GM18870 (cell line): ENCODE measurements at regions not wholly inside any gene's neighbourhood (a gene's known extent, or its start where the extent isn't known, plus 50 kb on each side); places are given as distances from the start of the nearest gene placed in this dataset.
"Not testable (repeated sequence)": the region's sequence is repeated elsewhere in the genome, so short reads cannot be mapped to it uniquely, and the experiment has no call there.

Experiments
- ATAC-seq: cut with Tn5 transposase; IDR thresholded peaks from one replicate; pipeline ENCODE4 v1.9.1; 2021; ENCODE audit warnings: moderate library complexity; ENCODE audit not compliant: unreplicated experiment

- ATAC-seq = no peak
These were observed 51.3 kb upstream of the LARGE1 start for GRCh38 chr22:33971561-33971961.

GRCh38 chr22:33975841-33976240 is 55.6 kb upstream of the LARGE1 start:
- ATAC-seq = no peak

- no peak for ATAC-seq
These were observed 63.3 kb upstream of the LARGE1 start for GRCh38 chr22:33983558-33983957.

GRCh38 chr22:33984211-33984610 is 63.9 kb upstream of the LARGE1 start:
- no peak for ATAC-seq

DNA sequence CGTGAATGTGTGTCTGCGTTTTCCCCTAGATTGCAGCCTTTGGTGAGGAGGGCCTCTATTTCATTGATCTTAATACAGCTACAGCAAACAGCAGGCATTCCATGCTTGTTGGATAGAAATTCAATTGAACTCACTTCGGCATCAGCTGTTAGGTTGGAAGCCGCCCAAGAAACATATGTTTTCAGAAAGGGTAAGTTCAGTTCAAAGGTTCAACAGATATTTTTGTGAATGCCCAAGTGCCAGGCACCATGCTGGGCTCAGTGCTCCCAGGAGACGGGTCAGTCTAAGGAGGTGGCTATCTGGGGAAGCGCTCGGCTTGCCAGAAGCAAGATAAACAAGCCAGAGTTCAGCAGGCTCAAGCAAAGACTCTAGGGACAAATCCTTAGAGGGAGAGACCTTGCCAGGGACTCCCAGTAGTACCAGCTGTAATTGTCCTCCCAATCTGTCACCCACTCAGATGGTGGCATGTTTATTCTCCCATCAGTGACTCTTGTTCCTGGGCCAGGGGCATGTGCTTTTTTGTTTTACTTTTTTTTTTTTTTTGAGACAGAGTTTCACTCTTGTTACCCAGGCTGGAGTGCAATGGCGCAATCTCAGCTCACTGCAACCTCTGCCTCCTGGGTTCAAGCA is 64.5 kb upstream of the LARGE1 start:
- no peak for ATAC-seq

DNA sequence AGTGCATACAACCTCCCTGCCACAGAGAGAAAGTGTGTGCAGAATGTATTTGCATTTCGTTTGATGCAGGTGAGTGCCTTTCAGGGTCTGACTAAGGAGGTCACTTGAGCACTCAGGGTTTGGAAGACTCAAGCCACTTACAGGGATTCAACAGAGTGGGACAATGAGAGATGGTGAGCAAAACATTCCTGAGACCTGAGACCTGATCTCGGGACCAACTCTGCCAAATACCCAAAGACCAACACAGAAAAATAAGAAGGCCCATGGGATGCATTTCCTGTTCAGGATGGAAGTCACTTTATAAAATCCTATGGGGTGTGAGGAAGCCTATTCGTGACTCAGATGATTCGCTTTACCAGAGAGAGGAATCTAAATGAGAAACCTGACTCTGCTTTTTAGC is 65.2 kb upstream of the LARGE1 start:
- no peak for ATAC-seq

GRCh38 chr22:33986167-33986771 is 66.0 kb upstream of the LARGE1 start:
- no peak for ATAC-seq

DNA sequence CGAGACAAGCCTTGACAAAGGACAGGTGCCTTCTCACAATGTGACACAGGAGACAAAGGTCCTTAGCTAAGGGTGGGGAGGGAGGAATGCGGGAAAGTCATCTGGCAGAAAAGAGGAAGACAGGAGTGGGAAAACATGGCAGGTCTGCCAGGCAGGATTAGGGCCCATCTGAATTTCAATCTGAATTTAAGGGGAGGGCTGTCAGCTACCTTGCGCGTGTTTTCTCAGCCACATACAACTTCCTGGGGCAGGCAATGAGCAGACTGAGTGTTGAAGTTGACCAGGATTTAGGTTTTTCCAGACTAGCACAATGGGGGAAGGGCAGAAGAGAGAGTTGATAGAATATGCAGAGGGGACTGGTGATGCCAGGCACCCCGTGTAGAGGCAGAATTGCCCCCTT is 66.7 kb upstream of the LARGE1 start:
- ATAC-seq = no peak

DNA sequence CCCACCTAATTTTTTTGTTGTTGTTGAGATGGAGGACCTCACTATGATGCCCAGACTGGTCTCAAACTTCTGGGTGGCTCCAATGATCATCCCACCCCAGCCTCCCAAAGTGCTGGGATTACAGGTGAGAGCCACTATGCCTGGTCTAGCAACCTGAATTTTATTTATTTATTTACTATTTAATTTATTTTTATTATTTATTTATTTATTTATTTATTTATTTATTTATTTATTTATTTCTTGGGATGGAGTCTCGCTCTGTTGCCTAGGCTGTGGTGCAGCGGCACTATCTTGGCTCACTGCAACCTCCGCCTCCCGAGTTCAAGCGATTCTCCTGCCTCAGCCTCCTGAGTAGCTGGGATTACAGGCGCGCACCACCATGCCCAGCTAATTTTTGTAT is 69.0 kb upstream of the LARGE1 start:
- ATAC-seq = not testable (repeated sequence)

DNA sequence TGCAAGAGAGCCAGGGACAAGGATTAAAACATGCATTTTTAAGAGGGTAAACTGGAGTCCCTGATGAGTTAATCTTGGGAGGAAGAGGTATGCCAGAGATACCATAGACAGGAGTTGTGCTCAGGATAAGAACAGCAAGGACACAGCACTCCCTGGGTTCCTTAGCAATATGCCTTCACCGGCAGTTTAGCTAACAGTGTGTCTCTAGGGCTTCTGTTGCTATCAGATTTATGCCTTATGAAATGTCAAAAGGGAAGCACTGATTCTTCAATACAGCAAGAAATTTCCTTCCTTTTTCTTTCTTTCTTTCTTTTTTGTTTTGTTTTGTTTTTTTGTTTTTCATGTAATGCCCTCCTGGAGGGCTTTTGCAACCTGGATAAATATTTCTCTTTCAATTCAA is 71.3 kb upstream of the LARGE1 start:
- no peak for ATAC-seq

DNA sequence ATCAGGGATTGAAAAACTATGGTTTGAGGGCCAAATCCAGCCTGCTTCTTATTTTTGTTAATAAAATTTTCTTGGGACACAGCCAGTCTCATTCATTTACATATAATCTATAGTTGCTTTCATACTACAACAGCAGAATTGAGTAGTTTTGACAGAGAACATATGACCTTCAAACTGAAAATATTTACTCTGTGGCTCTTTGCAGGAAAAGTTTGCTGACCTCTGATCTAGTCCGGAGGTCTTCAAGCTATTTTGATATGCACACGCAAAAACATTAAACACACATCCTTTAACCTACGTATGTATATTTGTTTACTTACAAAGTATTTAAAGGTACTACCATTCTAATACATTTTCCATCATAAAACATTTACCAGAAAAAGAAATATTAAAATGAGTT is 76.5 kb upstream of the LARGE1 start:
- no peak for ATAC-seq

GRCh38 chr22:34000879-34001526 is 80.7 kb upstream of the LARGE1 start:
- ATAC-seq = no peak

DNA sequence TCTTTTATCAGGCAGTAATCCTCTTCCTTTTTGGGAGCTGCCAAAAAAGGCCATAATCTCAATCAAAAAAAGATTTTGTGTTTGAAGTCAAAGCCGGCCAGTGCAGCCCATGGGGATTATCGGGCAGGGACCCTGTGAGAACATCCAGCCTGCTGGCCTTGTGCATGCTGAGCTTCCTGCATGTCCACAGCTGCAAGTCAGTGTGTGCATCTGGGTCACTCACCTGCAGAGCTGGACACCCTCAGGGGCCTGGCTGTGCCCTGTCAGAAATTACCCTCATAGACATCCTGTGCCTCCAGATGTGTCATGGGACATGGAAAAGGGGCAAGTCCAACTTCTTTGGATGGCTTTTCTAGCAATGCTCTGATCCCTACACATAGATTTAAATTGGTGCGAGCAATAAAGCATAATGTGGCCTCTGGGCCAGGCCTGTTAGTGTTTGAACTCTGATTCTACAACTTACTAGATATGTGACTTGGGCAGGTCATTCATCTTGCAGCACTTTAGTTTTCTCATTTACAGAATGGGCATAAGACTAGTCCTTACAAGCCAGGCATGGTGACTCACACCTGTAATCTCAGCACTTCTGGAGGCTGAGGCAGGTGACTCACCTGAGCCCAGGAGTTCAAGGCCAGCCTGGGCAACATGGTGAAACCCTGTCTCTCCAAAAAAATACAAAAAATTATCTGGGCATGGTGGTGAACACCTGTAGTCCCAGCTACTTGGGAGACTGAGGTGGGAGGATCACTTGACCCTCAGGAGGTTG is 81.6 kb upstream of the LARGE1 start:
- no peak for ATAC-seq

DNA sequence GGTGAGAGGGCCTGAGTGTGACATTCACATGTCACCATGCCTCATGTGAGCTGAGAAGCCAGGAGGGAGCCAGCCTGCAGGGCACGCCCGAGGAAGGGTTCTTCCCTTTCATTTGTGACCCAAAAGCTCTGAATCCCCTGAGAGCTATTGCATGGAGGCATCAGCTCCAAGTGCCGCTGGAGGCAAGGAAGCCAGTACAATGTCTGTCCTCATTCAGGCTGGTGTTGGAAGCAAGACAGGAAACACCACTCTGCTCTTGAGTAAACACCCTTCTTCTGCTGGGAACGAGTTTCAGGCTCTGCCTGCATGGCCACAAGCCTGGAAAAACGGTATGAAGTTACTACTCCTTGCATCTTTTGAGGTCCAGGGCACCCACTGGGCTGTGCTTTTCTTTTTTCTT is 83.8 kb upstream of the LARGE1 start:
- no peak for ATAC-seq

DNA sequence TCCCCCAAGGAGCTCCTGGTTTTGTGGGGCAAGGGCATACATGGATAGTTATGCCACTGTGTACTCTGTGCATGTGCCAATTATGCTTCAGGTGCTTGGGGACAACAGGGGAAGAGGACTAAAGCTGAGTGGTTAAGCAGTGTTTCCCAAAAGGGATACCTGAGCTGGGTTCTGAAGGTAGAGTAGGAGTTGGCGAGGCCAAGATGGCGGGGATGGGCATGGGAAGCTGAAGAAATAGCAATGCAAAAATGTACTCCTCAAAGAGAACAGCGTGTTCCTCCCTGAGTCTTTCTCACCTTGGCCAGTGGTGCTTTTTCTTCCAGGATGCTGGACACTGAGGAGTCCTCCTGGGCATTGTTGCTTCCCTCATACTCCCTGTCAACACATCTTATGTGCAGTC is 90.0 kb upstream of the LARGE1 start:
- no peak for ATAC-seq

- ATAC-seq = no peak
These were observed 95.4 kb upstream of the LARGE1 start for GRCh38 chr22:34015642-34016041.

DNA sequence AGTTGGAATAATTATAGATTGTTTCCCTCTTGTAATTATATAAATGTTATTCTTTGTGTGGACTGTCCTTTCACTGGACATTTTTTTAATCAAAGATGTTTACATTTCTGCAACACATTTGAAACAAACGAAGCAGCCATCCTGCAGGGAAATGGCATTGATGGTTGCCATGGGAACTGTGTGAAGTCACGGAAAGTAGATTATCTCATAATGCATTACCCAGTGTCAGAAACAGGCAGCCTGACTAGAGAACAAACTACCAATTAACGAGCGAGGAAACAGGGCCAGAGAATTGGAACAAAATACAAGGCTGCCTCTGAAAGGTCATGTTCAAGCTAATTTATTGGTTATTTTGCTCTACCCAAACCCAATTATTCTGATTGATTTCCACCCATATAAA is 96.9 kb upstream of the LARGE1 start:
- no peak for ATAC-seq

DNA sequence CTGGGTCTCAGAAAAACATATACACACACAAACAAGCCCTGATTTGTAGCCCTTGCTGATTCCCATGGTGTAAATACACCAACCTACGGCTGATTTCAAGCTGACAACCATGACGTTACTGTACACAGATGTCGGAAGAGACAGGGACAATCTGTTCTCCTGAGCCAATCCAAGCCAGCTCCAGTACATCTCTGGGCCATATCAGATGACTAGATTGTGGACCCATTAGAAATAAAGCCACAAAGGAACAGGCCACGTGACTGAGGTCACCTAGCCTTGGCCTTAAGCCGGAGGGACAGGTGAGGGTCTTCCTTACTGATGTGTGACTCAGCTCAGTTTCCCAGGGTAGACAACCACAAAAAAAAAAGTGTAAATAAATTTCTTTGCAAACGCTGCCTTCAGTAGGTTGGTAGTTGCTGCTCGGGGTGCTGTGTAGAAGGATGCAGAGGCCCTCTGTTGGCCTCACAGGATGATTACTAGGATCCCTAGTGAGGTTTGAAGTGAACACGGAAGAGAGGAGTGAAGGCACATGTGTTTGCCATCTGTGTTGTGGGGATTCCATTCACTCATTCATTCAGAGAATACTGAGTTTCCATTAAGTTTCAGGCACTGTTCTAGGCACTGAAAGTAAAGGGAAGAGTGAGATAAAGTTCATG is 99.0 kb upstream of the LARGE1 start:
- no peak for ATAC-seq

- ATAC-seq = no peak
These were observed 114.9 kb upstream of the LARGE1 start for GRCh38 chr22:34035209-34035608.

DNA sequence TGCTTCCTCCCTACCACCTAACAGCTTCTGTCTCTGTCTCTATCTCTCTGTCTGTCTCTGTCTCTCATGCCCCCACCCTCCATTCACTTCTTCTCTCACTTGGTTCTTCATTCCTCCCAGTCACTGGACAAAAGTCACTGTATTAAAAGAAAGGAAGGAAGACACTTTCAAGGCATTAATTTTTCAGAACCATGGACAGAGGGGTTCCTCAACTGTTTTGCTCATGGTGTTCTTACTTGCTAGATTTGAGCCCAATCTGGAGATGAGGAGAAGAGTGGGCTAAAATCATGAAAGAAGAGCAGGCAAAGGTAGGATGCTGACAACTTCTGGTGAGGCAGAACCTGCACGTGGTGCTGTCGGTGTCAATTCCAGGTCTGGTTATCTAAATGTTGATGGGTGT is 116.7 kb upstream of the LARGE1 start:
- ATAC-seq = no peak

DNA sequence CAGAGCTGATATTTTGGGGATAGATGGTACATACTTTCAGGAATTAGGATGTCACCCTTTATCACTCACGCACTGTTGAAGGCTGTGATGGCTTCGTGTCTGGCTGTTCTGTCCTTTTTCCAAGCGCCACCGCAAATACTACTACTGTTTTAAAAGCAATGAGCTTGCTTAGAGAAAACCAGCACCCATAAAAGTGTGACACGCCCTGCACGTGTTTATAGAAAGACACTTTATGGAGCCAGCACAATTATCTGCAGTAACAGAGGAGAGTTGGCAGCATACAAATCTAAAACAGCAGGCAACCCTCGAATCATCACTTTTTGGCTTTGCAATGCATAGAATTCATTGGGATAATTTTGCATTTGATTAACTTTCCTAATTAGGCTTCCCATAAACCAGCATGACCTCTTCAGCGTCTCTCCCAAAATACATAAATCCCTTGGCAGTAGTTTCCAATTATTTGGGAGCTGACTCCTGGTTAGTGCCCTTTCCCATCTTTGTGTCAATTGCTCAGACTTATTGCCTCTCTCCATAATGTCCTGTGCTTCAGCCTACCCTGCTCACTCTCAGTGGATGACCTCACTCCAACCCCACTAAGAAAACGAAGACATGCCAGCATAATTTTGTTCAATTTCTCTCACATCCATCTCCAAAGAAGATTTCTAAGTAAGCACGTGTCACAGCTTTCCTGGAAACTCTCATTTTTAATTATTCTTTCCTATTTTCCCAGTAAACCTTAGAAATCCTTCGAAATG is 118.7 kb upstream of the LARGE1 start:
- no peak for ATAC-seq
